Activated CD4-positive, CD25-positive, alpha-beta regulatory T cell (primary cell): ENCODE measurements at regions not wholly inside any gene's neighbourhood (a gene's known extent, or its start where the extent isn't known, plus 50 kb on each side); places are given as distances from the start of the nearest gene placed in this dataset.
"Not testable (repeated sequence)": the region's sequence is repeated elsewhere in the genome, so short reads cannot be mapped to it uniquely, and the experiment has no call there.

Source experiments
- DNase-seq, 4 experiments: peaks; one replicate each; lab custom pipeline; 2025; lab: John Stamatoyannopoulos, UW

GRCh38 chr10:64320448-64320847 is 799.2 kb downstream of the REEP3 start:
- DNase-seq: no peak

DNA sequence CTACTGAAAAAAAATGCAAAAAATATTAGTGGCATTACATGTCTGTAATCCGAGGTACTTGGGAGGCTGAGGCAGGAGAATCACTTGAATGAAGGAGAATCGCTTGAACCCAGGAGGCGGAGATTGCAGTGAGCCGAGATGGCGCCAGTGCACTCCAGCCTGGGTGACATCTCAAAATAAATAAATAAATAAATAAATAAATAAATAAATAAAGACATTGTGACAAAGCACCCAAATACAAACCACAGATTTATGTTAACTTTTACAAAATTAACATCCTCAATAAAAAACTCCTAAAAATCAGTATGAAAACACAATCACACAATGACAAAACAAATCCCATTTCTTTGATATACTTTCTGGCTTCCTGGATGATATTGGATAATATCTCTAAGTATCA is 808.3 kb downstream of the REEP3 start:
- DNase-seq: no peak

GRCh38 chr10:64332551-64332950 is 811.4 kb downstream of the REEP3 start:
- DNase-seq: no peak

DNA sequence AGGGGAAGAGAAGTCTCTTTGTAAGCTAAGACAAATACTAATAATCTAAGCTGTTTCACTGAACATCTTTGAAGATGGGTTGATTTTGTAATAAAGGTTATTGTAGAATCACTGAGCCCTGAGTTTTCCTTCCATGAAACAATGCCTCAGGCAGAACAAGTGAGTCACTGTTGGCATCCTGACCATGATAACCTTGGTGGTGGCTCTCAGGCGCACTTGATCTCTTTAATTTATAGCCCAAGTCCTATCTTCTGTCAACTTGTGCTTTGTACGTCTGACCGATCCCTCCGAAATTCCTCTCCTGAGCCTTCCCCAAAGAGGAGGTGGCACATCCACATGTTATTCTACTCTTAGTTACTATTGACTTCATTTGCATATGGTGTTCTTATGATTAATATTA is 812.9 kb downstream of the REEP3 start:
- no peak for DNase-seq

- no peak for DNase-seq
These were observed 823.0 kb downstream of the REEP3 start for GRCh38 chr10:64344211-64344610.

- no peak for DNase-seq
These were observed 824.7 kb downstream of the REEP3 start for GRCh38 chr10:64345856-64346255.

DNA sequence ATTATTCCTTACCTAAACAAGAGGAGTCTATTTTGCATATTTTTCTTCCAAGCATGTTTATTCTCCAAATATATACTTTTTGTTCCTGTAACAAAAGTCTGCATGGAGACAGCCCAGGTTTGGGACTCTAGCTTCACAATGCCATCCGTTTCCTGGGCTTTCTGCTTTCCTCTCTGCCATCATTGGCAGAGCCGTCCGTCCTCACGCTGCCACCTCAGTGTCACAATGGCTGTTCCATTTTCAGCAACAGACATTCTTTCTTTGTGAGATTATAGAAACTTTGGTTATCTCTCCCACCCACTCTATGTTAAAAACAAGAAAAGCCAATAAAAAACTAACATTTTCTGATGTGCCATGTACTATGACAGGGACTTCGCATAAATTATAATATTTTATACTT is 825.2 kb downstream of the REEP3 start:
- no peak for DNase-seq

DNA sequence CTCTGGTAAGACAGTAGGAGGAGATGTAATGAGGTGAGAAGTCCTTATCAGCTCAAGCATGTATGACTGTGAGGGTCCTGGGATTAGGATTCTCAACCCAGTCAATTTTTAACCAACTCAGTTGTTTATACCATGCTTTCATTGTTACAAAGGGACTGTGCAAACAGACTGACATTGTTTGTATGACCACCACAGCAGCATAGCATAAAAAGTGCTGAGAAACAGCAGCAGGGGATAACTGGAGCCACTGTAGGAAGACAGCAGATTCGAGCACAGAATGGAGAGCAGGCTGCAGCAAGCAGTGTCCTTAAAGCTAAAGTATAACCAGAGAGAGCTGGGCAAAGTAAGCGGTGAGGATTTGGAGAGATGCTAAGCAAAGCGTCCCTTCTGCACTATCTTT is 829.5 kb downstream of the REEP3 start:
- DNase-seq: no peak

GRCh38 chr10:64358907-64359306 is 837.7 kb downstream of the REEP3 start:
- no peak for DNase-seq

GRCh38 chr10:64360240-64360639 is 839.0 kb downstream of the REEP3 start:
- not testable (repeated sequence) for DNase-seq

DNA sequence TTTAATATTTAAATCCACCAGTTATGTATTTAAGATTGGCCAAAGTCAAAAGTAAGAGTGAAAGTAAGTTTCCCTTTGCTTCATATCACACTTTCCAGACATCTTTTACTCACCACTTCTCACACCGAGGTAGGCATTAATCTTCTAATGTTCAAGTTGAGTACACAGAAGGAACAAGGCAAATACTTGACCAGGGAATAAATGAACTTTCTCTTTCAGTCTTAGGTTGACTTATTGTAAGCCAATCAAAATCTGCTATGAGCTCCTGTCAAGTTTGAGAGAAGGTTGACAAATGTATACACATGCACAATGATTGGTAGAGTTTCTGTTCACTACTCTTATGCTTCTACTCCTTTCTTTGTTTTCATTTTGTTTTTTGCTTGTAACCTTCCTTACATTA is 842.5 kb downstream of the REEP3 start:
- no peak for DNase-seq

- DNase-seq: no peak
These were observed 844.5 kb downstream of the REEP3 start for GRCh38 chr10:64365663-64366062.

DNA sequence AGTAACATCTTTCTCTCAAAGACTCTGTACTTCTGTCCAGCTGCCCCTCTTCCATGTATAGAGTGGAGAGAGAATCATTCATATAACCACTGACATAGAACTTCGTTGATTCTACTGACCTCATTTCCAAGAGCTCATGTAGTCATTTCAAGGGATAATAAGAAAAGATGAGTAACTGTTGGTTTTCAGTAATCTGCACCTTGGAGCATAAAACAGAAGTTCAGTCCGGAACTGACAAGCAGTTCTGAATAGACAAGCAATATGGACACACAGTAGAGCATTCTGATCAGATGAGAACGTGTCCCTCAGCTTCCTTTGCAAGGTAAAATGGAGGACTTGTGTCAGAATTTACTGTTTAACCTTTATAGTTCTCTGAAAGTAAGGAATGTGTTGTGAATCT is 847.1 kb downstream of the REEP3 start:
- no peak for DNase-seq

GRCh38 chr10:64369885-64370773 is 848.9 kb downstream of the REEP3 start:
- DNase-seq: no peak

- DNase-seq: no peak
These were observed 853.1 kb downstream of the REEP3 start for GRCh38 chr10:64374346-64374745.

DNA sequence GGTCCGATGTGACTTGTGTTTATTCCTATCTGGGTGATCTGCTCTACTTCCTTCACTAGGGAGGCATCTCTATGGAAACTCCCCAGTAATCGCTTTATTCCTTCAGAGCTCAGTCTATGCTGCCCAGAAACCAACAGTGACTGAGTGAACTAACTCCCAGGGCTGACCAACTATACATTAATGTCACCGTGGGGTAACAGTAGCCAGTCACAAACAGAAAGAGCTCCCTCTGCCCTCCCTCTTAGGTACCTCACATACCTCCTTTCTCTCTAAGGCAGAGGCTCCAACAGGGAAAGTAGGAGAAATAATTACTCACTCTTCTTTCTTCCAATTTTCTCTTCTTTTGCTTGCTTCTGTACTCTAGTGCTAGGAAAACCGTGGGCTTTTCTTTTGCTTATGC is 855.0 kb downstream of the REEP3 start:
- DNase-seq: no peak

DNA sequence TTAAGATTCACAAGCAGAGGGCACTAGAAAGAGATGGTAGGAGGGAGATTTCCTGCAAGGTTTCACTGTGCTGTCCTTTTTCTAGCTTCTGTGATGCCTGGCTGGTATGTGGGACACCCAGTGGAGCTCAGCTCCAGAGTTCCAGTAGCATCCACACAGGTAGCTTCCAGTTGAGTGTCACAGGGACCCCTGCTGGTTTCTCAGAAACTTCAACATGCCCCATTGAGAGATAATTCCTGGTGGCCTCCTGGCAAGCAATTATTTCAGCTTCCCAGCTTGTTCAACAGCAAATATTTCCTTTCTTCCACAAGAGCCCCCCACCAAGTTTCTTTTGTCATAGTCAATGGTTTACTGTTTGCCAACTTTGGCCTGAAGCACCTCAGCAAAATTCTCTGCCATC is 858.7 kb downstream of the REEP3 start:
- no peak for DNase-seq

DNA sequence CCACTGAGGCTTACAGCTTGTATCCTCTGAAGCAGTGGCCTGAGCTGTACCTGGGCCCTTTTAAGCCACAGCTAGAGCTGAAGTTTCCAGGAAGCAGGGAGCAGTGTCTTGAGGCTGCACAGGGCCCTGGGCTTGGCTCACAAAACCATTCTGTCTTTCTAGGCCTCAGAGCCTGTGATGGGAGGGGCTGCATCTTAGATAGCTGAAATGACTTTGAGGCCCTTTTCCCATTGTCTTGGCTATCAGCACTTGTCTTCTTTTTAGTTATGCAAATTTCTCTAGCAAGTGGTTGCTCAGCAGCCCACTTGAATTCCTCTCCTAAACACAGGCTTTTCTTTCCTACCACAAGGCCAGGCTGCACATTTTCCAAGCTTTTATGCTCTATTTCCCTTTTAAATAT is 864.2 kb downstream of the REEP3 start:
- no peak for DNase-seq

DNA sequence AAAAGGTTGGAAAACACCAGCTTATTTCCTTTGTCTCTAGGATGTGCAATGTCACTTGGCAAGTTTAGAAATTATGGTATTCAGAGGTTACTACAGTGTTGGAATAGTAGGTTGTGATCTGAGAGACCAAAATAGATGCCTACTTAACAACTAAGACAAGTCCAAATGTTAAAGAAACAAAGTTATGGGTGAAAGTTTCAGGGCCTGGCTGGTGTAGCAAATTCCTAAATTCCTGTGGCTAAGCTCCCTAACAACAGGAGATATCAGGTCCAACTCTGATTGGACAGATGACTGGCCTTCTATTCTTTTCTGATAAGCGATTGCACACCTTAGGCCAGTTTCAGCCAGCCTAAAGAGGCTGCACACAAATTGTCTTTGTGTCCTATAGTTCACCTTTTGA is 873.5 kb downstream of the REEP3 start:
- no peak for DNase-seq

DNA sequence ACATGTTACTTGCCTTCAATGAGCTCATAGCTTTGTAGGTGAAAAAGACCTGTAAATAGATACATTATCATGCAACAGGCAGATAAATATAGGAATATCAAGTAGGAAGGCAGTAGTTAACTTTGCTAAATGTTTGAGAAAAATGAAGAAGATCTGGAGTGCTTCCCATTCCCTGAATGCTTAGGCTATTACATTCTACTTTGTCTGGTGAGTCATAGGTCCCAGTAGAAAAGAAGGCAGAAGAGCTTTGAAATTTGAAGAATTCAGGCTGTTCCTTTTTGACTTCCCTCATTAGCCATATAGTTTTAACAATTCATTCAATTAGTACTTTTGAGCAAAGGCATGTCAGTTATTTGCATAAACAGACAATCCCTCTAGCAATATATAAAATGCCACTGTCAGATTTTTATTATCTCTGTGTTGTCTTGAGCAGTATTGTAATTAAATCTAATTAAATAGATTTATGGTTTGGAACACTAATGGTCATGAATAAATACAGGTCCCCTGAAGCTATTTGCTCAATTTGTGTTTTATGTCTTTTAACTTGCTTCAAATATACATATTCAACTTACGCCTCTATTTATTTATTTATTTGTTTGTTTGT is 875.0 kb downstream of the REEP3 start:
- no peak for DNase-seq

DNA sequence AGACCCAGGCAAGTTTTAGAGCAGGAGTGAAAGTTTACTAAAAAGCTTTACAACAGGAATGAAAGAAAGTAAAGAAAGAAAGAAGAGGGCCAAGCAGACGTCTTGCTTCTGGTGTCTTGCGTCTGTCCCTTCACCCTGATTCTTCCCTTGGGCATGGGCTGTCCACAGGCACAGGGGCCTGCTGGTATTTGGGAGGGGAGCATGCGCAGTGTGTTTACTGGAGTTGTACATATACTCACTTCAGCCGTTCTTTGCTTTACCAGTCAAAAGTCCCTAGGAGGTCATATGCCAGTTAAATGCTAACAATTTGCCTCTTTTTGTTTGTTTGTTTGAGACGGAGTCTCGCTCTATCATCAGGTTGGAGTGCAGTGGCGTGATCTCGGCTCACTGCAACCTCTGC is 875.9 kb downstream of the REEP3 start:
- no peak for DNase-seq

- no peak for DNase-seq
These were observed 887.4 kb downstream of the REEP3 start for GRCh38 chr10:64408391-64409183.

GRCh38 chr10:64409349-64409748 is 888.1 kb downstream of the REEP3 start:
- DNase-seq: no peak
